Neuronal stem cell (in vitro differentiated cells): ENCODE measurements at regions not wholly inside any gene's neighbourhood (a gene's known extent, or its start where the extent isn't known, plus 50 kb on each side); places are given as distances from the start of the nearest gene placed in this dataset.

Experiments
- DNase-seq: peaks from one replicate; pipeline ENCODE4 v3.0.0-alpha.2; 2013; ENCODE audit warnings: low spot score
- H2AFZ ChIP-seq: one replicate; pipeline ENCODE4 v1.6.1; 2013; ENCODE audit warnings: mild to moderate bottlenecking, low read length, inconsistent platforms
- H2AK5ac ChIP-seq: 2 replicates; pipeline ENCODE4 v1.6.1; 2013; ENCODE audit warnings: low read depth, mild to moderate bottlenecking, inconsistent platforms, low read length, moderate library complexity, mixed read lengths
- H2BK120ac ChIP-seq: 2 replicates; pipeline ENCODE4 v1.6.1; 2013; ENCODE audit warnings: low read depth, mild to moderate bottlenecking, inconsistent platforms, low read length, moderate library complexity, mixed read lengths
- H2BK12ac ChIP-seq: one replicate; pipeline ENCODE4 v1.6.1; 2013; ENCODE audit warnings: low read length, inconsistent platforms
- H2BK15ac ChIP-seq: 2 replicates; pipeline ENCODE4 v1.6.1; 2013; ENCODE audit warnings: mild to moderate bottlenecking, low read length, inconsistent platforms, mixed read lengths
- H2BK5ac ChIP-seq: one replicate; pipeline ENCODE4 v1.6.1; 2013; ENCODE audit warnings: inconsistent platforms, mild to moderate bottlenecking, low read length, moderate library complexity
- H3K14ac ChIP-seq: one replicate; pipeline ENCODE4 v1.6.1; 2013; ENCODE audit warnings: low read length, inconsistent platforms
- H3K18ac ChIP-seq: 2 replicates; pipeline ENCODE4 v1.6.1; 2013; ENCODE audit warnings: low read length, inconsistent platforms
- H3K23ac ChIP-seq: 2 replicates; pipeline ENCODE4 v1.6.1; 2013; ENCODE audit warnings: low read depth, mild to moderate bottlenecking, mixed read lengths, low read length, inconsistent platforms; ENCODE audit not compliant: poor library complexity
- H3K27ac ChIP-seq: replicated peaks from 3 replicates; pipeline ENCODE4 v1.5.1; 2013; ENCODE audit warnings: low read length, inconsistent platforms
- H3K27me3 ChIP-seq, 3 experiments: 2 replicates each; pipeline ENCODE4 v1.6.1; 2013; ENCODE audit warnings: low read length in 3 of 3, mild to moderate bottlenecking in 2 of 3, inconsistent platforms in 1 of 3, low read depth in 1 of 3, mixed read lengths in 1 of 3, moderate library complexity in 1 of 3; ENCODE audit not compliant: control insufficient read depth in 3 of 3, insufficient read depth in 3 of 3
- H3K36me3 ChIP-seq, 2 donors: replicated peaks in 1 of 2; 2 replicates each; pipeline ENCODE4 v1.6.1; 2013; ENCODE audit warnings: low read length in 2 of 2; ENCODE audit not compliant: control insufficient read depth in 2 of 2, insufficient read depth in 2 of 2
- H3K4ac ChIP-seq: 2 replicates; pipeline ENCODE4 v1.6.1; 2013; ENCODE audit warnings: inconsistent platforms, mild to moderate bottlenecking, low read length, moderate library complexity
- H3K4me1 ChIP-seq, 2 donors: 1 replicate in 1 of 2; 2 replicates in 1 of 2; pipeline ENCODE4 v1.6.1; 2013; ENCODE audit warnings: low read length in 2 of 2, low read depth in 1 of 2; ENCODE audit not compliant: control insufficient read depth in 2 of 2, insufficient read depth in 1 of 2
- H3K4me2 ChIP-seq: one replicate; pipeline ENCODE4 v1.6.1; 2013; ENCODE audit warnings: mild to moderate bottlenecking, low read length, inconsistent platforms; ENCODE audit not compliant: insufficient read depth, poor library complexity, severe bottlenecking
- H3K4me3 ChIP-seq, 2 donors: 2 replicates each; pipeline ENCODE4 v1.5.1; 2013; ENCODE audit warnings: low read length in 2 of 2, mild to moderate bottlenecking in 2 of 2, inconsistent platforms in 1 of 2, moderate library complexity in 1 of 2
- H3K79me1 ChIP-seq: one replicate; pipeline ENCODE4 v1.6.1; 2013; ENCODE audit warnings: low read depth, mild to moderate bottlenecking, inconsistent platforms, low read length, moderate library complexity
- H3K9ac ChIP-seq: one replicate; pipeline ENCODE4 v1.6.1; 2013; ENCODE audit warnings: mild to moderate bottlenecking, low read depth, low read length, inconsistent platforms; ENCODE audit not compliant: poor library complexity
- H3K9me3 ChIP-seq, 2 donors: replicated peaks in 1 of 2; 2 replicates each; pipeline versions ENCODE3 to v1.6.1; 2013; ENCODE audit warnings: low read length in 2 of 2, mild to moderate bottlenecking in 2 of 2, inconsistent platforms in 1 of 2, low read depth in 1 of 2, mixed read lengths in 1 of 2, moderate library complexity in 1 of 2; ENCODE audit not compliant: control insufficient read depth in 2 of 2, insufficient read depth in 1 of 2
- H4K8ac ChIP-seq: one replicate; pipeline ENCODE4 v1.6.1; 2013; ENCODE audit warnings: low read depth, mild to moderate bottlenecking, inconsistent platforms, low read length, moderate library complexity
- H4K91ac ChIP-seq: one replicate; pipeline ENCODE4 v1.6.1; 2013; ENCODE audit warnings: low read length, low read depth, mild to moderate bottlenecking, inconsistent platforms; ENCODE audit not compliant: poor library complexity
- WGBS, 2 donors: extraction: QIAGEN DNeasy Blood & Tissue Kit; methylation state at CpG; one replicate each; pipeline ENCODE4 v1.1.7; 2013; ENCODE audit warnings: missing lambda C conversion rate in 2 of 2, mixed read lengths in 1 of 2; ENCODE audit not compliant: insufficient read length in 2 of 2, insufficient replicate concordance in 1 of 2; ENCODE audit errors: extremely low coverage in 2 of 2; 5-methylcytosine and 5-hydroxymethylcytosine counted together

GRCh38 chr13:65892859-65893258 lies 1337.3 kb downstream of the PCDH9 start:
- DNase-seq: no peak
- Histone ChIP-seq H2AK5ac (no peak overlapping the region), H3K9ac (no peak overlapping the region), H3K79me1 (no peaks in the 10 kb centered on the region), H3K4me2 (no peak overlapping the region), H2BK5ac (no peak overlapping the region), H3K27ac (no peak overlapping the region), H3K4me1 (no peaks in the 10 kb centered on the region), H3K4me3 (no peak overlapping the region), H3K36me3 (no peaks in the 10 kb centered on the region), H4K91ac (no peak overlapping the region), H3K9me3 (no peaks in the 10 kb centered on the region), H2BK15ac (no peak overlapping the region), H2BK120ac (no peak overlapping the region), H3K27me3 (no peaks in the 10 kb centered on the region), H2BK12ac (no peak overlapping the region), H4K8ac (no peak overlapping the region), H3K4ac (no peak overlapping the region), H3K14ac (no peak overlapping the region), H2AFZ (peak overlapping the region; percentile 45), H3K18ac (no peak overlapping the region), H3K23ac (no peak overlapping the region)

- Histone ChIP-seq H2AK5ac (no peak overlapping the region), H3K36me3 (no peaks in the 10 kb centered on the region), H3K4ac (no peak overlapping the region), H2BK15ac (no peak overlapping the region), H3K79me1 (no peaks in the 10 kb centered on the region), H2AFZ (no peak overlapping the region), H4K8ac (no peak overlapping the region), H4K91ac (no peak overlapping the region), H3K4me1 (no peaks in the 10 kb centered on the region), H3K14ac (no peak overlapping the region), H3K18ac (no peak overlapping the region), H3K9me3 (no peaks in the 10 kb centered on the region), H2BK5ac (no peak overlapping the region), H3K27me3 (no peaks in the 10 kb centered on the region), H2BK120ac (no peak overlapping the region), H2BK12ac (no peak overlapping the region), H3K4me2 (no peak overlapping the region), H3K4me3 (no peak overlapping the region), H3K27ac (no peak overlapping the region), H3K23ac (no peak overlapping the region), H3K9ac (no peak overlapping the region)
- DNase-seq: no peak
- no CpG with 5 or more reads among the region's 5 CpGs for WGBS, 2 donors
Measured at GRCh38 chr13:65889368-65889767, 1340.8 kb downstream of the PCDH9 start.

DNA sequence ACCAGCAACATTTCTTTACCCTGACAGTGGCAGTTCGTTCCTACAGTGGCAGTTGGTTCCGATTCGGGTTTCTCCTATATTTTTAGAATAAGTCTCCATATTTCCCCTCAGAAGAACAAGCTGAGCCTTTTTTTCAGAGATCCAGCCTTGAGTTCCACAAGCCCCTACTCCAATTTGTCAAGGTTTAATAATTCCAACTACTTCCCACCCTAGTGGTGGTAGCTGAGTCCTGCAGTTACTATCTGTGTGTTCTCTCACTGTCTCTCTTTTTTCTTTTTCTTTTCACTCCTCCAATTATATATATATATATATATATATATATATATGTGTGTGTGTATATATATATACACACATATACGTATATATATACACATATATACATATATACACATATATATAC lies 1347.3 kb downstream of the PCDH9 start:
- no peak overlapping the region for H3K4me3 ChIP-seq
- H4K91ac ChIP-seq: no peak overlapping the region
- H3K36me3 ChIP-seq: no peaks in the 10 kb centered on the region
- no peak overlapping the region for H3K9ac ChIP-seq
- H3K4me2 ChIP-seq: no peak overlapping the region
- H3K23ac ChIP-seq: no peak overlapping the region
- H3K27ac ChIP-seq: no peak overlapping the region
- H3K14ac ChIP-seq: no peak overlapping the region
- no peak for DNase-seq
- no peaks in the 10 kb centered on the region for H3K9me3 ChIP-seq
- H2BK5ac ChIP-seq: no peak overlapping the region
- no peak overlapping the region for H2BK12ac ChIP-seq
- no peak overlapping the region for H4K8ac ChIP-seq
- no peak overlapping the region for H2BK15ac ChIP-seq
- H2AFZ ChIP-seq: no peak overlapping the region
- no peaks in the 10 kb centered on the region for H3K4me1 ChIP-seq
- no peaks in the 10 kb centered on the region for H3K79me1 ChIP-seq
- no peak overlapping the region for H3K4ac ChIP-seq
- no peaks in the 10 kb centered on the region for H3K27me3 ChIP-seq
- no CpG with 5 or more reads among the region's 4 CpGs for WGBS, 2 donors
- no peak overlapping the region for H3K18ac ChIP-seq
- H2BK120ac ChIP-seq: no peak overlapping the region
- H2AK5ac ChIP-seq: no peak overlapping the region

- H3K4me3 ChIP-seq: no peak overlapping the region
- H3K36me3 ChIP-seq: no peaks in the 10 kb centered on the region
- H3K27me3 ChIP-seq: no peaks in the 10 kb centered on the region
- no peak overlapping the region for H3K18ac ChIP-seq
- no peak overlapping the region for H2BK12ac ChIP-seq
- no peak overlapping the region for H2AK5ac ChIP-seq
- WGBS, 2 donors: no CpG with 5 or more reads among the region's 3 CpGs
- no peak overlapping the region for H3K14ac ChIP-seq
- H3K9me3 ChIP-seq: no peaks in the 10 kb centered on the region
- no peak overlapping the region for H3K4ac ChIP-seq
- DNase-seq: no peak
- H2BK15ac ChIP-seq: no peak overlapping the region
- no peak overlapping the region for H2BK120ac ChIP-seq
- no peak overlapping the region for H4K8ac ChIP-seq
- no peak overlapping the region for H3K4me2 ChIP-seq
- no peaks in the 10 kb centered on the region for H3K79me1 ChIP-seq
- no peak overlapping the region for H3K23ac ChIP-seq
- no peaks in the 10 kb centered on the region for H3K4me1 ChIP-seq
- H3K9ac ChIP-seq: no peak overlapping the region
- no peak overlapping the region for H2BK5ac ChIP-seq
- no peak overlapping the region for H4K91ac ChIP-seq
- no peak overlapping the region for H2AFZ ChIP-seq
- no peak overlapping the region for H3K27ac ChIP-seq
Measured at GRCh38 chr13:65881561-65882155, 1348.5 kb downstream of the PCDH9 start.
